Suprapubic skin (tissue), 4 donors: ENCODE measurements at regions not wholly inside any gene's neighbourhood (a gene's known extent, or its start where the extent isn't known, plus 50 kb on each side); places are given as distances from the start of the nearest gene placed in this dataset.

Experiments used
- DNase-seq, 2 donors: peaks; one replicate each; pipeline ENCODE4 v3.0.0-alpha.2; 2019; ENCODE audit warnings: low spot score in 2 of 2
- H3K27ac ChIP-seq: fragments of 200-600 bp; sonication (generic); one replicate; pipeline ENCODE4 v1.5.1; 2019
- H3K27me3 ChIP-seq: fragments of 200-600 bp; sonication (generic); one replicate; pipeline ENCODE4 v1.5.1; 2019
- H3K36me3 ChIP-seq: fragments of 200-600 bp; sonication (generic); one replicate; pipeline ENCODE4 v1.5.1; 2019
- H3K4me1 ChIP-seq: fragments of 200-600 bp; sonication (generic); one replicate; pipeline ENCODE4 v1.5.1; 2019
- H3K4me3 ChIP-seq: fragments of 200-600 bp; sonication (generic); one replicate; pipeline ENCODE4 v1.5.1; 2019; ENCODE audit warnings: mild to moderate bottlenecking
- H3K9me3 ChIP-seq: fragments of 200-600 bp; sonication (generic); one replicate; pipeline ENCODE4 v1.5.1; 2019
- EP300 ChIP-seq: sonication (generic); formaldehyde crosslinking; IDR thresholded peaks from one replicate; pipeline ENCODE4 v1.6.1; 2017; ENCODE audit warnings: antibody characterized with exemption
- POLR2A ChIP-seq, 2 donors: fragments of 450-650 bp; IDR thresholded peaks; one replicate each; pipeline ENCODE4 v1.6.1; 2017; ENCODE audit warnings: antibody characterized with exemption in 2 of 2, mild to moderate bottlenecking in 2 of 2, moderate library complexity in 2 of 2
- POLR2AphosphoS5 ChIP-seq, 3 donors: sonication (generic); formaldehyde crosslinking; IDR thresholded peaks; one replicate each; pipeline ENCODE4 v1.6.1; 2017; ENCODE audit warnings: antibody characterized with exemption in 3 of 3
- WGBS: methylation state at CpG from one replicate; pipeline ENCODE4 v1.1.5; 2018; 5-methylcytosine and 5-hydroxymethylcytosine counted together
- TF ChIP-seq, protein P1 (sequence below), 2 donors: fragments of 200-600 bp in 1 of 2; fragments of 450-650 bp in 1 of 2; sonication (generic) in 1 of 2; IDR thresholded peaks; one replicate each; pipeline ENCODE4 v1.5.1; 2016 to 2019; ENCODE audit warnings: antibody characterized with exemption in 2 of 2, mild to moderate bottlenecking in 1 of 2, moderate library complexity in 1 of 2

DNA sequence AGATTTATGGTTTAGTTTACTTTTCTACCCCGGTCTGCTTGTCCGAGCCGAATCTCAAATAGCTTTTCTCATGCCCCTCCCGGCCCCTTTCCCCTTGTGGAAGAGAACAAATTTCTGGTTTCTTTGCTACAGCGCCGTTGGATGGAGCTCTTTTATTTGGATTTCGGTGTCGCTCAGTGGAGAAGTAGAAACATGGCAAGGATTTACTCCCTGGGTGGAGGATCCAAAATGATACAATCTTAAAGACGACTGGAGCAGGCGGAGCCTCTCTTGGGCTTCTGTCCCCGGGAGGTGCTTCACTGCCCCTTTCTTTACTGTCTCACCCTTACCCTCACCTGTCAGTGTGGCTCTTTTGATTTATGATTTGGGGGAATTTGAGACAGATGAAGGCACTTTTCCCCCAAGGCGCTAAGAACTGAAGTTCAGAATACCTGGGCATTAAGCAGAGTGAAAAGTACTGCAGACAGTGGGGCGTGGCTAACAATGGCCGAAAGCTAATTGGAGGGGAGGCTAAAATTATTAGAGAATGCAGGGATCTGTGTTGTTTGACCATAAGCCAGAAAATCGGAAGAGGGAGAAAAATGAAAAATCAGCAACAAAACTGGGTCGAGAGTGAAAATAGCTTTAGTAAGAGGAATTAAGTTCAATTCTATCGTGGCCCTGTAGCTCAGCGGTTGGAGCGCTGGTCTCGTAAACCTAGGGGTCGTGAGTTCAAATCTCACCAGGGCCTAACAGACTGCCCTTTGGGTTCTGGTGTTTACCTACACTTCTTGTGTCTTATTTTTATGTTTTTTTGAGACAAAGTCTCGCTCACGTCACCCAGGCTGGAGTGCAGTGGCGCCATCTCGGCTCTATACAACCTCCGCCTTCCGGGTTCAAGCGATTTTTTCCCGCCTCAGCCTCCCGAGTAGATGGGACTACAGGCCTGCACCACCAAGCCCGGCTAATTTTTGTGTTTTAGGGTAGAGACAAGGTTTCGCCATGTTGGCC is 145.1 kb upstream of the ZNF184 start:
- Histone ChIP-seq H3K27ac (no peak overlapping the region), H3K4me1 (peaks cover 17% of the 10 kb centered on the region), H3K36me3 (no peaks in the 10 kb centered on the region), H3K27me3 (peaks cover 48% of the 10 kb centered on the region), H3K4me3 (peak overlapping the region; percentile 37), H3K9me3 (no peaks in the 10 kb centered on the region)
- 35% methylated on average over 32 of the region's 32 CpGs for WGBS
- TF ChIP-seq POLR2AphosphoS5 (IDR thresholded peaks at IDR 0.05) (no peak), EP300 (no peak), POLR2A (IDR thresholded peaks at IDR 0.05) (no peak)
- TF ChIP-seq, protein P1, sequence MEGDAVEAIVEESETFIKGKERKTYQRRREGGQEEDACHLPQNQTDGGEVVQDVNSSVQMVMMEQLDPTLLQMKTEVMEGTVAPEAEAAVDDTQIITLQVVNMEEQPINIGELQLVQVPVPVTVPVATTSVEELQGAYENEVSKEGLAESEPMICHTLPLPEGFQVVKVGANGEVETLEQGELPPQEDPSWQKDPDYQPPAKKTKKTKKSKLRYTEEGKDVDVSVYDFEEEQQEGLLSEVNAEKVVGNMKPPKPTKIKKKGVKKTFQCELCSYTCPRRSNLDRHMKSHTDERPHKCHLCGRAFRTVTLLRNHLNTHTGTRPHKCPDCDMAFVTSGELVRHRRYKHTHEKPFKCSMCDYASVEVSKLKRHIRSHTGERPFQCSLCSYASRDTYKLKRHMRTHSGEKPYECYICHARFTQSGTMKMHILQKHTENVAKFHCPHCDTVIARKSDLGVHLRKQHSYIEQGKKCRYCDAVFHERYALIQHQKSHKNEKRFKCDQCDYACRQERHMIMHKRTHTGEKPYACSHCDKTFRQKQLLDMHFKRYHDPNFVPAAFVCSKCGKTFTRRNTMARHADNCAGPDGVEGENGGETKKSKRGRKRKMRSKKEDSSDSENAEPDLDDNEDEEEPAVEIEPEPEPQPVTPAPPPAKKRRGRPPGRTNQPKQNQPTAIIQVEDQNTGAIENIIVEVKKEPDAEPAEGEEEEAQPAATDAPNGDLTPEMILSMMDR (IDR thresholded peaks at IDR 0.05): no peak
- no peak for DNase-seq

DNA sequence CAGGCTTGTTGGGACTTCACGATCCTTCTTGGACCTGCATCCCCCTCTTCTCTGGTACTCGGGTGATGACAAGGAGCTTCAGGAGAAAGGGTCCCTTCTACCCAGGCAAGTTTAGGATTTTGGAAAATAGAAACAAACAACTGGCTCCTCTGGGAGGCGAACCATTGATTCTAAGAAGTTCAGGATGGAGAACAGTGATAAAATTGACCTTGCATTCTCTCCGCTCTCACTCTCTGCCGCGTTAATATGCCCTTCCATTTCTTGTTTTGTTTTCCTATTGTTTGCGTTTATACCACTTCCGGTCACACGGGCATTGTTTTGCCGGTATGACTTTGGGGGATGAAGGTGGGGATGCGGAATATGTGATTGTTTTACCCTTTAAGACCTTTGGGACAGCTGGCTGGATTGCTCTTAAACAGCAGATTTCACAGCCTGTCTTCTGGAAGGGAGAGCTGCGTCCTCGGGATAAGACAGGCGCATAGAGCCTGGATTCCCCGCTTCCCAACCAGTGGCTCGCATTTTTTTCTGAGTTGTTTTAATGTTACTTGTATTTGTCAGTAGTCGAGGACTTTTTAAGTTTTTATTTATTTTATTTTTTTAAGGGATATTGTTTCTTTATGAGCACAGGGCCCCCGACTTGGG is 144.3 kb upstream of the ZNF184 start:
- Histone ChIP-seq H3K4me3 (peak overlapping the region; percentile 37), H3K27me3 (peaks cover 47% of the 10 kb centered on the region), H3K36me3 (no peaks in the 10 kb centered on the region), H3K27ac (no peak overlapping the region), H3K9me3 (no peaks in the 10 kb centered on the region), H3K4me1 (peaks cover 17% of the 10 kb centered on the region)
- TF ChIP-seq POLR2AphosphoS5 (IDR thresholded peaks at IDR 0.05) (no peak), POLR2A (IDR thresholded peaks at IDR 0.05) (no peak), EP300 (no peak)
- TF ChIP-seq, protein P1 (IDR thresholded peaks at IDR 0.05): no peak
- no peak for DNase-seq
- 4% methylated on average over 18 of the region's 18 CpGs for WGBS

DNA sequence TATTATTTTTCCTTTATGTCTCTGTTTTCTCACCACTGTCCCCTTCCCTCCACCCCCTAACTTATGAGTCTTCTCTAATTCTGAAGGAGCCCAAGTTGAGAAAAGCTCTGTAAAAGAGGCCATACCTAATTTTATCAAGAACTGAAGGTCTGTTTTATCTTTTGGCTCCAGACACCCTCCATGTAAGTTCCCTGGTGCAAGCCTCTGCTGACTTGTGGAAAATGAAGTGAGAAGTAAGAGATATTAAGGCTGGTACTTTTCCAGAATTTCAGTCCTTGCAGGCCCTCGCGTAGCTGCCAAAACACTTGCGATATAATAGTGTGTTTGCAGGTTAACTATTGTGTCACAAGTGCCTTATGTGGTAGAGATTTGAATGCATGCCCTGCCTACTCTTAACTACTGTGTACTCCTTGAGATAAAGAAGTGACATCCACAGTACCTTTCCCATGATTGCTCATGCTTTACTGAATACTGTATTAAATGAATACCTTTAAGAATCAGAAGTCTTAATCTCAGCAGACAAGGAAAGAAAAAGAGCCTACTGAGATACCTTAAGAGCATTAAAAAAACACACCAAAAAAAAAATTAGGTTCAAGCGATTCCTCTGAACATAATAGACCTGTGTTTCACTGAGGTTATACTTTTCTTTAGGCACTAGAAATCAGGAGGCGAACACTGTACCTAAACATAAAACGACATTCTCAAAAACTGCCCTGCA is 143.6 kb upstream of the ZNF184 start:
- Histone ChIP-seq H3K9me3 (no peaks in the 10 kb centered on the region), H3K27ac (no peak overlapping the region), H3K36me3 (no peaks in the 10 kb centered on the region), H3K4me3 (peak overlapping the region; percentile 37), H3K4me1 (peaks cover 17% of the 10 kb centered on the region), H3K27me3 (peaks cover 53% of the 10 kb centered on the region)
- DNase-seq: no peak
- 45% methylated on average over 6 of the region's 6 CpGs for WGBS
- TF ChIP-seq EP300 (no peak), POLR2AphosphoS5 (IDR thresholded peaks at IDR 0.05) (no peak), POLR2A (IDR thresholded peaks at IDR 0.05) (no peak)
- TF ChIP-seq, protein P1 (IDR thresholded peaks at IDR 0.05): no peak

DNA sequence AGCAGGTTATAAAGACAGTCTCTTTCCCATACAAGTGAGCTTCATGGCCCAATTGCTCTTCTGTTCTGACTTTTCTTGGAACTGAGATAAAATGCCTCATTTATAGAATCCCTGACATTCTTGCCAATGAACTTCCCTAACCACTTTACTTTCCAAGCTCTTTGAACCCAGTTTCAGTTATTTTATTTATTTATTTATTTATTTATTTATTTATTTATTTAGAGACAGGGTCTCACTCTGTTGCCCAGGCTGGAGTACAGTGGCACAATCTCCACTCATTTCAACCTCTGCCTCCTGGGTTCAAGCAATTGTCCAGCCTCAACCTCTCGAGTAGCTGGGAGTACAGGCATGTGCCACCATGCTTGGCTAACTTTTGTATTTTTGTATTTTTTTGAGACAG is 138.5 kb upstream of the ZNF184 start:
- Histone ChIP-seq H3K4me3 (no peak overlapping the region), H3K27me3 (peaks cover 28% of the 10 kb centered on the region), H3K27ac (no peak overlapping the region), H3K9me3 (no peaks in the 10 kb centered on the region), H3K4me1 (no peaks in the 10 kb centered on the region), H3K36me3 (no peaks in the 10 kb centered on the region)
- 92% methylated on average over 1 of the region's 1 CpG for WGBS
- TF ChIP-seq EP300 (no peak), POLR2AphosphoS5 (IDR thresholded peaks at IDR 0.05) (no peak), POLR2A (IDR thresholded peaks at IDR 0.05) (no peak)
- TF ChIP-seq, protein P1 (IDR thresholded peaks at IDR 0.05): no peak
- no peak for DNase-seq
